ENCODE measurements at regions not wholly inside any gene's neighbourhood (a gene's known extent, or its start where the extent isn't known, plus 50 kb on each side); places are given as distances from the start of the nearest gene placed in this dataset.

- Histone ChIP-seq H3K4me1 (ENCODE audit: control insufficient read depth in 5 of 5, insufficient read depth in 5 of 5, low read length in 5 of 5) (peaks cover 0 to 14% (median 0%) of the 10 kb centered on the region in 5 donors), H3K4me3 (ENCODE audit: low read depth in 1 of 5, low read length in 5 of 5) (peak overlapping the region in 1 of 5 donors; percentile 25), H3K9me3 (ENCODE audit: control insufficient read depth in 5 of 5, low read length in 5 of 5) (no peaks in the 10 kb centered on the region), H3K36me3 (ENCODE audit: control insufficient read depth in 5 of 5, insufficient read depth in 5 of 5, low read length in 5 of 5) (no peaks in the 10 kb centered on the region), H3K27ac (ENCODE audit: low read depth, low read length) (no peak overlapping the region), H3K27me3 (ENCODE audit: control insufficient read depth in 5 of 5, insufficient read depth in 4 of 5, low read length in 5 of 5) (no peaks in the 10 kb centered on the region), H3K9ac (ENCODE audit: low read length in 5 of 5) (no peak overlapping the region)
Measured at GRCh38 chr4:13705521-13706041, 78.1 kb upstream of the BOD1L1 start.

- no peaks in the 10 kb centered on the region for H3K36me3 ChIP-seq (ENCODE audit: control insufficient read depth in 5 of 5, insufficient read depth in 5 of 5, low read length in 5 of 5)
- no peak overlapping the region for H3K9ac ChIP-seq (ENCODE audit: low read length in 5 of 5)
- no peaks in the 10 kb centered on the region for H3K27me3 ChIP-seq (ENCODE audit: control insufficient read depth in 5 of 5, insufficient read depth in 4 of 5, low read length in 5 of 5)
- H3K27ac ChIP-seq (ENCODE audit: low read depth, low read length): no peak overlapping the region
- H3K4me3 ChIP-seq (ENCODE audit: low read depth in 1 of 5, low read length in 5 of 5): peak overlapping the region in 1 of 5 donors; percentile 25
- peaks cover 0 to 14% (median 0%) of the 10 kb centered on the region in 5 donors for H3K4me1 ChIP-seq (ENCODE audit: control insufficient read depth in 5 of 5, insufficient read depth in 5 of 5, low read length in 5 of 5)
- H3K9me3 ChIP-seq (ENCODE audit: control insufficient read depth in 5 of 5, low read length in 5 of 5): no peaks in the 10 kb centered on the region
Measured at GRCh38 chr4:13706120-13706519, 78.6 kb upstream of the BOD1L1 start.

GRCh38 chr4:13706716-13707115 lies 79.2 kb upstream of the BOD1L1 start:
- Histone ChIP-seq H3K27ac (ENCODE audit: low read depth, low read length) (no peak overlapping the region), H3K27me3 (ENCODE audit: control insufficient read depth in 5 of 5, insufficient read depth in 4 of 5, low read length in 5 of 5) (no peaks in the 10 kb centered on the region), H3K36me3 (ENCODE audit: control insufficient read depth in 5 of 5, insufficient read depth in 5 of 5, low read length in 5 of 5) (no peaks in the 10 kb centered on the region), H3K4me1 (ENCODE audit: control insufficient read depth in 5 of 5, insufficient read depth in 5 of 5, low read length in 5 of 5) (peaks cover 0 to 14% (median 0%) of the 10 kb centered on the region in 5 donors), H3K4me3 (ENCODE audit: low read depth in 1 of 5, low read length in 5 of 5) (no peak overlapping the region), H3K9ac (ENCODE audit: low read length in 5 of 5) (no peak overlapping the region), H3K9me3 (ENCODE audit: control insufficient read depth in 5 of 5, low read length in 5 of 5) (no peaks in the 10 kb centered on the region)

- Histone ChIP-seq H3K4me1 (ENCODE audit: control insufficient read depth in 5 of 5, insufficient read depth in 5 of 5, low read length in 5 of 5) (peaks cover 0 to 10% (median 0%) of the 10 kb centered on the region in 5 donors), H3K9ac (ENCODE audit: low read length in 5 of 5) (no peak overlapping the region), H3K27ac (ENCODE audit: low read depth, low read length) (no peak overlapping the region), H3K27me3 (ENCODE audit: control insufficient read depth in 5 of 5, insufficient read depth in 4 of 5, low read length in 5 of 5) (no peaks in the 10 kb centered on the region), H3K9me3 (ENCODE audit: control insufficient read depth in 5 of 5, low read length in 5 of 5) (no peaks in the 10 kb centered on the region), H3K36me3 (ENCODE audit: control insufficient read depth in 5 of 5, insufficient read depth in 5 of 5, low read length in 5 of 5) (no peaks in the 10 kb centered on the region), H3K4me3 (ENCODE audit: low read depth in 1 of 5, low read length in 5 of 5) (no peak overlapping the region)
Measured at GRCh38 chr4:13710246-13710885, 82.8 kb upstream of the BOD1L1 start.

GRCh38 chr4:13711233-13711785 lies 83.8 kb upstream of the BOD1L1 start:
- H3K27me3 ChIP-seq (ENCODE audit: control insufficient read depth in 5 of 5, insufficient read depth in 4 of 5, low read length in 5 of 5): no peaks in the 10 kb centered on the region

GRCh38 chr4:13721894-13722293 lies 94.4 kb upstream of the BOD1L1 start:
- Histone ChIP-seq H3K9ac (ENCODE audit: low read length in 5 of 5) (no peak overlapping the region), H3K27me3 (ENCODE audit: control insufficient read depth in 5 of 5, insufficient read depth in 4 of 5, low read length in 5 of 5) (no peaks in the 10 kb centered on the region), H3K27ac (ENCODE audit: low read depth, low read length) (no peak overlapping the region), H3K9me3 (ENCODE audit: control insufficient read depth in 5 of 5, low read length in 5 of 5) (no peaks in the 10 kb centered on the region), H3K36me3 (ENCODE audit: control insufficient read depth in 5 of 5, insufficient read depth in 5 of 5, low read length in 5 of 5) (no peaks in the 10 kb centered on the region), H3K4me3 (ENCODE audit: low read depth in 1 of 5, low read length in 5 of 5) (no peak overlapping the region), H3K4me1 (ENCODE audit: control insufficient read depth in 5 of 5, insufficient read depth in 5 of 5, low read length in 5 of 5) (no peaks in the 10 kb centered on the region)

More at GRCh38 chr4:13711233-13711785, 83.8 kb upstream of the BOD1L1 start:
- Histone ChIP-seq H3K4me3 (ENCODE audit: low read depth in 1 of 5, low read length in 5 of 5) (no peak overlapping the region), H3K36me3 (ENCODE audit: control insufficient read depth in 5 of 5, insufficient read depth in 5 of 5, low read length in 5 of 5) (no peaks in the 10 kb centered on the region), H3K9me3 (ENCODE audit: control insufficient read depth in 5 of 5, low read length in 5 of 5) (no peaks in the 10 kb centered on the region), H3K9ac (ENCODE audit: low read length in 5 of 5) (no peak overlapping the region), H3K4me1 (ENCODE audit: control insufficient read depth in 5 of 5, insufficient read depth in 5 of 5, low read length in 5 of 5) (peaks cover 0 to 5% (median 0%) of the 10 kb centered on the region in 5 donors), H3K27ac (ENCODE audit: low read depth, low read length) (no peak overlapping the region)

GRCh38 chr4:13722649-13723048 lies 95.1 kb upstream of the BOD1L1 start:
- Histone ChIP-seq H3K36me3 (ENCODE audit: control insufficient read depth in 5 of 5, insufficient read depth in 5 of 5, low read length in 5 of 5) (no peaks in the 10 kb centered on the region), H3K4me1 (ENCODE audit: control insufficient read depth in 5 of 5, insufficient read depth in 5 of 5, low read length in 5 of 5) (no peaks in the 10 kb centered on the region), H3K9ac (ENCODE audit: low read length in 5 of 5) (no peak overlapping the region), H3K4me3 (ENCODE audit: low read depth in 1 of 5, low read length in 5 of 5) (no peak overlapping the region), H3K9me3 (ENCODE audit: control insufficient read depth in 5 of 5, low read length in 5 of 5) (no peaks in the 10 kb centered on the region), H3K27me3 (ENCODE audit: control insufficient read depth in 5 of 5, insufficient read depth in 4 of 5, low read length in 5 of 5) (no peaks in the 10 kb centered on the region), H3K27ac (ENCODE audit: low read depth, low read length) (no peak overlapping the region)

- Histone ChIP-seq H3K27ac (ENCODE audit: low read depth, low read length) (no peak overlapping the region), H3K9me3 (ENCODE audit: control insufficient read depth in 5 of 5, low read length in 5 of 5) (no peaks in the 10 kb centered on the region), H3K4me3 (ENCODE audit: low read depth in 1 of 5, low read length in 5 of 5) (no peak overlapping the region)
Measured at GRCh38 chr4:13728761-13729160, 101.2 kb upstream of the BOD1L1 start.

GRCh38 chr4:13731019-13731418 lies 103.5 kb upstream of the BOD1L1 start:
- Histone ChIP-seq H3K9me3 (ENCODE audit: control insufficient read depth in 5 of 5, low read length in 5 of 5) (no peaks in the 10 kb centered on the region), H3K36me3 (ENCODE audit: control insufficient read depth in 5 of 5, insufficient read depth in 5 of 5, low read length in 5 of 5) (no peaks in the 10 kb centered on the region), H3K4me1 (ENCODE audit: control insufficient read depth in 5 of 5, insufficient read depth in 5 of 5, low read length in 5 of 5) (peaks cover 0 to 4% (median 0%) of the 10 kb centered on the region in 5 donors), H3K4me3 (ENCODE audit: low read depth in 1 of 5, low read length in 5 of 5) (no peak overlapping the region), H3K9ac (ENCODE audit: low read length in 5 of 5) (no peak overlapping the region), H3K27me3 (ENCODE audit: control insufficient read depth in 5 of 5, insufficient read depth in 4 of 5, low read length in 5 of 5) (no peaks in the 10 kb centered on the region), H3K27ac (ENCODE audit: low read depth, low read length) (no peak overlapping the region)

More at GRCh38 chr4:13728761-13729160, 101.2 kb upstream of the BOD1L1 start:
- H3K9ac ChIP-seq (ENCODE audit: low read length in 5 of 5): no peak overlapping the region
- H3K36me3 ChIP-seq (ENCODE audit: control insufficient read depth in 5 of 5, insufficient read depth in 5 of 5, low read length in 5 of 5): no peaks in the 10 kb centered on the region
- H3K4me1 ChIP-seq (ENCODE audit: control insufficient read depth in 5 of 5, insufficient read depth in 5 of 5, low read length in 5 of 5): peaks cover 0 to under 1% (median 0%) of the 10 kb centered on the region in 5 donors
- H3K27me3 ChIP-seq (ENCODE audit: control insufficient read depth in 5 of 5, insufficient read depth in 4 of 5, low read length in 5 of 5): no peaks in the 10 kb centered on the region

GRCh38 chr4:13733817-13734216 lies 106.3 kb upstream of the BOD1L1 start:
- H3K36me3 ChIP-seq (ENCODE audit: control insufficient read depth in 5 of 5, insufficient read depth in 5 of 5, low read length in 5 of 5): no peaks in the 10 kb centered on the region
- H3K4me1 ChIP-seq (ENCODE audit: control insufficient read depth in 5 of 5, insufficient read depth in 5 of 5, low read length in 5 of 5): peaks cover 0 to 4% (median 0%) of the 10 kb centered on the region in 5 donors
- H3K9ac ChIP-seq (ENCODE audit: low read length in 5 of 5): no peak overlapping the region
- H3K27me3 ChIP-seq (ENCODE audit: control insufficient read depth in 5 of 5, insufficient read depth in 4 of 5, low read length in 5 of 5): no peaks in the 10 kb centered on the region
- no peak overlapping the region for H3K4me3 ChIP-seq (ENCODE audit: low read depth in 1 of 5, low read length in 5 of 5)
- H3K27ac ChIP-seq (ENCODE audit: low read depth, low read length): no peak overlapping the region
- no peaks in the 10 kb centered on the region for H3K9me3 ChIP-seq (ENCODE audit: control insufficient read depth in 5 of 5, low read length in 5 of 5)

Data from subcutaneous abdominal adipose tissue (tissue), 5 donors.